Caki2 (cell line): ENCODE measurements at regions not wholly inside any gene's neighbourhood (a gene's known extent, or its start where the extent isn't known, plus 50 kb on each side); places are given as distances from the start of the nearest gene placed in this dataset.

Source experiments
- DNase-seq: peaks from one replicate; pipeline ENCODE4 v3.0.0-alpha.2; 2015; ENCODE audit warnings: low read depth
- in situ Hi-C: cut with HindIII; loops from 2 replicates; pipeline ENCODE4 v1.10.0; 2016; ENCODE audit warnings: low sequenced_read_pairs, low pct_unique_long_range_greater_than_20kb, mixed read lengths

DNA sequence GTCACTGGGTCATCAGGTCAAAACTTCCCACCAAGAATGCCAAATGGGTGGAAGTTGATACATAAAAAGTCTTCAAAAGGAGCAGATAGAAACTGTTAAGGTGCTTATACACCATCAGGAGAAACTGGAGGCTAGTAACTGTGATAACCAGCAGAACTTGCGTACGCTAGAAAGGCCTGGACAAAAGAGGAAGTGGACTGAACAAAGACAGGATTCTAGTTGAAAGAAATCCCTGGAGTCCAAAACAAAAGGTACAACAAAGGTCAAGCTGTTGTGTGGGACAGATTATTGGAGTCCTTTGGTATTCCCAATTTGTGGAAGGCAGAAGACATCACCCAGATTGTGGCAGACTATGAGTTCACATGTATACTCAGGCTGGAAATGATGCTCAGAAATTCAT, 215.8 kb upstream of the PBX1 start:
- DNase-seq = no peak
- in situ Hi-C loops = no loop called here

DNA sequence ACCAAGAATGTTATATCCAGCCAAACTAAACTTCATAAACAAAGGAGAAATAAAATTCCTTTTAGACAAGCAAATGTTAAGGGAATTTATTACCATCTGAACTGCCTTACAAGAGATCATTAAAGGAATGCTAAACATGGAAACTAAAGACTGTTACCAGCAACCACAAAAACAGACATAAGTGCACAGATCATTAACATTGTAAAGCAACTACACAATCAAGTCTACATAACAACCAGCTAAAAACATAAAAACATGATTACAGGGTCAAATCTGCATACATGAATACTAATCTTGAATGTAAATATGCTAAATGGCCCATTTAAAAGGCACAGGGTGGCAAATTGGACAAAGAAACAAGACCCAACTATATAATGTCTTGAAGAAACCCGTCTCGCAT, 211.0 kb upstream of the PBX1 start:
- DNase-seq = no peak
- in situ Hi-C loops = no loop called here

DNA sequence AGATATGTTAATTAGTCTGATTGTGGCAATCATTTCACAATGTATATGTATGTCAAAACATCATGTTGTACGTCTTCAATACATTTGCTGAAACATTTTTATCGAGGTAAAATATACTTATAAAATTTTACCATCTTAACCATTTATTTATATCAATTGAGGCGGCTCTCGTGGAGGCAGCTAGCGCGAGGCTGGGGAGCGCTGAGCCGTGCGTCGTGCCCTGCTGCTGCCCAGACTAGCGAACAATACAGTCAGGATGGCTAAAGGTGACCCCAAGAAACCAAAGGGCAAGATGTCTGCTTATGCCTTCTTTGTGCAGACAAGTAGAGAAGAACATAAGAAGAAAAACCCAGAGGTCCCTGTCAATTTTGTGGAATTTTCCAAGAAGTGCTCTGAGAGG, 202.5 kb upstream of the PBX1 start:
- in situ Hi-C loops = no loop called here
- no peak for DNase-seq

DNA sequence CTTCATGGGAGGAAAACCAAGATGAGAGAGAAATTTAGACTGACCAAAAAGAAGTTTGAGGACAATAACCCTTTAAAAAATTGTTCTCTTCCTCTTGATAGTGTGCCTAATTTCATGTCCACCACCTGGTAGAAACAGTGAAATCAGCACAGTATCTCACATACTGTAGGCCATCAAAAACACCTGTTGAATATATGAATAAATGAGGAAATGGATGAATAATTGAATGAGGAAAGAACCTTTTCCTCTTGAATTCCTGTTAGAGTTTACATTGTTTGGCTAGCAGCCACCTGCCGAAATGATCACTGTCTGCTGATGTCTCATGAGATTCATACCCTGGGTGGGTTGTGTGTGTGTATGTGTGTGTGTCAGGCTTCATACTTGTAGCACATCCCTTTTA, 198.7 kb upstream of the PBX1 start:
- DNase-seq = no peak
- in situ Hi-C loops = no loop called here

DNA sequence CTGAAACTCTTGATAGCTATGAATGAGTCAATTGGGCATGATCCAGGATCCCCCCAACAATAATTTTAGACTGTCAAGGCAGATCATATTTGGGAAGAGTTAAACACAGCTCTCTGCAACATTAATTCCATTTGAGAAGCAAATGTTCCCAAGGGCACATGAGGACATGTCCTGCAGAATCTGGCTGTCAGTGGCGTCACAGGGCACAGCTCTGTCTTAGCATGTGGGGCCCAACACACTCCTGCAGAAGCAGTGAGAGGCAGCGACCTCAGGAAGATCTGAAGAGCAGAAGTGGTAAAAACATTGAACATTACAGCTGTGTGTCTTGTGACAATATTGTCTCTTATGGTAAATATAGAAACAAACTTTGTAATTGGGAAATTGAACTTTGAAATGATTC, 197.1 kb upstream of the PBX1 start:
- in situ Hi-C loops = no loop called here
- no peak for DNase-seq

- DNase-seq = no peak
- in situ Hi-C loops = no loop called here
Measured at GRCh38 chr1:164363980-164364379, 195.0 kb upstream of the PBX1 start.

DNA sequence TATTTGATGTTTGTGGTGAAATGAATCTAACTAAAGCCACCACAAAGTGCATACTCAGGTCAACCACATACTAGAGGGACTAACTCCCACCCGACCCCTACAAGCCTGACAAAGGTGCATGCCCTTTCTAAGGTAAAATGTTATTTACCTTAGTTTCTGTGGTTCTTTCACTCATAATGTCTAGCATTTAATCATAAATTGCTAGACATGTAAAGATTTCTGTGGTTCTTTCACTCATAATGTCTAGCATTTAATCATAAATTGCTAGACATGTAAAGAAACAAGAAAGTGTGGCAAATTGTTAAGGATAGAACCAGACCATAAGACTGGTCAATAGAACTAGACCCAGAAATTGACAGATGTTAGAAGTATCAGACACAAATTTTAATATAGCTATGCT, 193.0 kb upstream of the PBX1 start:
- in situ Hi-C loops = no loop called here
- DNase-seq = no peak

DNA sequence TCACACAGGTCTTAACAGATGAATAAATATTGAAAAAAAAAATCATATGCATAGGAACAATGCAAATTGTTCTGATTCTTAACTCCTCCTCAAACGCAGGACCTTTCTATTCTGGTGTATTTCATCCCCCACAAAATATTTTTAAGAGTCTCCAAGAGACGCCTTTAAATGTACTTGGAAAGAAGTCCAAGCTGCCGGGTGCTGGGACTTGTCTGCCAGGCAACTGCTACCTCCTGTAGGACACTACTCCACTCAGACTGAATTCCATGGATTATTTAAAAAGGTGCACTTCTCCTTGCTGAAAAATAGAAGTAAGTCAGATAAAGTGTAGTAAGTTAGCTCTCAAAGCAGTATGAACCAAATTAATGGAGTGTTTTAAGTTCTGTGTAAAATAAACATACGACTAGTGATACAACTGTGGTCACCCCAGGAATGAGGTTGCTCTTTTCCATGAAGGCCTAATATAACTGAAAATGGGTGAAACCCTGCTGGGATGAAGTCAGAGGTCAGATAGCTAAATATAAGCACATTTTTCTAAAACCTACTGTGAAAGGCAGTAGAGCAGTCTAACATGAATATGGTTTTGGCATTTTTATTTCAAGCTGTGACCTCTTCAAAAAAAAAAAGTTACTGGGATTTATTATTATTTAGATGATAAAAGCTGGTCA, 189.2 kb upstream of the PBX1 start:
- DNase-seq = no peak
- in situ Hi-C loops = no loop called here

- DNase-seq = no peak
Measured at GRCh38 chr1:164380893-164381292, 178.1 kb upstream of the PBX1 start.

GRCh38 chr1:164382384-164382783, 176.6 kb upstream of the PBX1 start:
- no peak for DNase-seq
- in situ Hi-C loops = no loop called here

More at GRCh38 chr1:164380893-164381292, 178.1 kb upstream of the PBX1 start:
- in situ Hi-C loops = no loop called here

DNA sequence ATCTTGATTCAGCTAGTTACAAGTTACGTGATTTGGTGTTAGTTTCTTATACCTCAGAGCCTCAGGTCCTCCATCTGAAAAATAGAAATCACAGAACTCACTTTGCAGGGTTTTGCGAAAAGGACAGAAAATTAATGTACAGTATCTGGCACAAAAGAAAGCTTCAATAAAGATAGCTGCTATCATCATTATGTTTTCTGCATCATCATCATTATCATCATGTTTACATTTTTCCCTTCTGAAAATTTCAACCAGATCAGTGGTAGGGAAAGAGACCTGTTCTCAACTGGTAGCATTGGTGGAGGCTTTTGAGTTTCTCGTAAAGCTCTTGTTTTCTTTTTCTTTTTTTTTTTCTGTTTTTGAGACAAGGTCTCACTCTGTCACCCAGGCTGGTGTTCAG, 174.7 kb upstream of the PBX1 start:
- in situ Hi-C loops = no loop called here
- no peak for DNase-seq

GRCh38 chr1:164417016-164417704, 141.8 kb upstream of the PBX1 start:
- DNase-seq = no peak
- in situ Hi-C loops = no loop called here

GRCh38 chr1:164423136-164423535, 135.8 kb upstream of the PBX1 start:
- in situ Hi-C loops = no loop called here
- no peak for DNase-seq

GRCh38 chr1:164433141-164433817, 125.7 kb upstream of the PBX1 start:
- in situ Hi-C loops = no loop called here
- no peak for DNase-seq

GRCh38 chr1:164433818-164434170, 125.2 kb upstream of the PBX1 start:
- in situ Hi-C loops = no loop called here
- DNase-seq = no peak

GRCh38 chr1:164440232-164440631, 118.8 kb upstream of the PBX1 start:
- in situ Hi-C loops = no loop called here
- peak; percentile 12 for DNase-seq

- in situ Hi-C loops = no loop called here
- no peak for DNase-seq
Measured at GRCh38 chr1:164443166-164443565, 115.8 kb upstream of the PBX1 start.

GRCh38 chr1:164443836-164444235, 115.1 kb upstream of the PBX1 start:
- DNase-seq = no peak
- in situ Hi-C loops = no loop called here

DNA sequence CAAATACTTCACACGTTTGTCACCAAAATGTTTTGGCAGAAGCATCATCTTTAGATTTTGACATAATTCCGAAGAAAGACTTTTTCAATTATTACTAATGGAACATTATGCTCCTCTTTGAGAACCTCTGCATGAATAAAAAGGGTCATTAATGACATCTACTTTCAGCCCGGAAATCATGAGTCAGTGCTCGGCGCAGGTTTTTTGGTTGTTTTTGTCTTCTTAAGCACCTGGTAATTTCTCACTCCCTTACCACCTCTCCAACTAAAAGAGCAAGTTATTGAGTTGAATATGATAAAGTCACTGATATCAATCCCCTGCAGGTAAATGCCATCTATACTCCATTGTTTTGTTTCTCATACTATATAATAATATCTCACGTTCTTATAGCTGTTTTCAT, 113.0 kb upstream of the PBX1 start:
- in situ Hi-C loops = no loop called here
- no peak for DNase-seq

DNA sequence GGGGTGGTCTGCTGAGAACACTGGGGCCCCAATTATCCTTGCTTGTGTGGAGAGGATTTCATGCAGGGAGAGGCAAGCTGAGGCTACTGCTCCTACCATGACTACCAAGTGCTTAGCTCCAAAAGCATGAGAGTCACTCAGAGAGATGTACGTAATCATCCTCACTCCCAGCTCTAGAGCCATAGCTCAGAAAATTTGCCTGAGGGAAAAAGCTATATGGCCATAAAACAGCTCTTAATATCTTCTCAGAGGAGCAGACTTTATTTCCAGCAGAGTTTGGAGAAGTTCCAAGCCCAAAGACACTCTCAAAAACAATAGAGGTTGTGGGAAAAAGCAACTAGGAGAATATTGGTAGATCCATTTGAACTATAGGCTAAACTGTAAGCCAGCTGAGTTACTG, 106.4 kb upstream of the PBX1 start:
- no peak for DNase-seq
- in situ Hi-C loops = no loop called here
